AG09309 (cell line): ENCODE measurements at regions not wholly inside any gene's neighbourhood (a gene's known extent, or its start where the extent isn't known, plus 50 kb on each side); places are given as distances from the start of the nearest gene placed in this dataset.
A peak's percentile ranks its signal among the peaks of the same experiment; 100 is the strongest.

Source experiments
- DNase-seq: peaks from one replicate; pipeline ENCODE4 v3.0.0-alpha.2; 2010; ENCODE audit warnings: low read depth
- H3K4me3 ChIP-seq: 2 replicates; pipeline ENCODE4 v1.5.1; 2011; ENCODE audit warnings: mild to moderate bottlenecking, low read depth, low read length, moderate library complexity; ENCODE audit not compliant: control insufficient read depth
- TF ChIP-seq, protein P1 (sequence below): IDR thresholded peaks from 2 replicates; pipeline ENCODE4 v1.5.1; 2011; ENCODE audit warnings: mild to moderate bottlenecking, low read depth, low read length, inconsistent platforms; ENCODE audit not compliant: insufficient read depth, control insufficient read depth; ENCODE audit errors: missing control alignments

- DNase-seq = no peak
These were observed 400.7 kb upstream of the MKI67 start for GRCh38 chr10:128526791-128527375.

DNA sequence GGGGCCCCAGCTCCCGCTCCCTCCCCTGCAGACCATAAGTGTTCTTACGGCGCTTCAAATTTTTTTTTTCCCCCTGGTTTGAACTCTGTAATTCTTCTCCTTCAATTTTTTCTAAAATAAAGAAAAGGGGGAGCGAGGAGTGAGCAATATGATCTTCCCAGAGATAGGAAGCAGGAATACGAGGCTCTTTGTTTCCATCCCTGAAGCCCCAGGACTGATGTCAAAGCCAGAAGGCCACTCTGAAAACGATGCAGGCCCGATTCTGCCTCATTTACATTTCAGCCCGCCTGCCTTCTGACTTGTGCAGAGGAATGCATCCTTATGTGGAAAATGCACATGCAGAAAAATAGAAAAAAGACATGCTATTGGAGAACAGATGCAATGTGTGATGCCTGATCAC lies 401.5 kb upstream of the MKI67 start:
- TF ChIP-seq, protein P1, sequence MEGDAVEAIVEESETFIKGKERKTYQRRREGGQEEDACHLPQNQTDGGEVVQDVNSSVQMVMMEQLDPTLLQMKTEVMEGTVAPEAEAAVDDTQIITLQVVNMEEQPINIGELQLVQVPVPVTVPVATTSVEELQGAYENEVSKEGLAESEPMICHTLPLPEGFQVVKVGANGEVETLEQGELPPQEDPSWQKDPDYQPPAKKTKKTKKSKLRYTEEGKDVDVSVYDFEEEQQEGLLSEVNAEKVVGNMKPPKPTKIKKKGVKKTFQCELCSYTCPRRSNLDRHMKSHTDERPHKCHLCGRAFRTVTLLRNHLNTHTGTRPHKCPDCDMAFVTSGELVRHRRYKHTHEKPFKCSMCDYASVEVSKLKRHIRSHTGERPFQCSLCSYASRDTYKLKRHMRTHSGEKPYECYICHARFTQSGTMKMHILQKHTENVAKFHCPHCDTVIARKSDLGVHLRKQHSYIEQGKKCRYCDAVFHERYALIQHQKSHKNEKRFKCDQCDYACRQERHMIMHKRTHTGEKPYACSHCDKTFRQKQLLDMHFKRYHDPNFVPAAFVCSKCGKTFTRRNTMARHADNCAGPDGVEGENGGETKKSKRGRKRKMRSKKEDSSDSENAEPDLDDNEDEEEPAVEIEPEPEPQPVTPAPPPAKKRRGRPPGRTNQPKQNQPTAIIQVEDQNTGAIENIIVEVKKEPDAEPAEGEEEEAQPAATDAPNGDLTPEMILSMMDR = no peak
- H3K4me3 ChIP-seq = no peak overlapping the region
- no peak for DNase-seq

More at GRCh38 chr10:128526791-128527375, 400.7 kb upstream of the MKI67 start:
- H3K4me3 ChIP-seq = no peak overlapping the region
- TF ChIP-seq, protein P1 = no peak

DNA sequence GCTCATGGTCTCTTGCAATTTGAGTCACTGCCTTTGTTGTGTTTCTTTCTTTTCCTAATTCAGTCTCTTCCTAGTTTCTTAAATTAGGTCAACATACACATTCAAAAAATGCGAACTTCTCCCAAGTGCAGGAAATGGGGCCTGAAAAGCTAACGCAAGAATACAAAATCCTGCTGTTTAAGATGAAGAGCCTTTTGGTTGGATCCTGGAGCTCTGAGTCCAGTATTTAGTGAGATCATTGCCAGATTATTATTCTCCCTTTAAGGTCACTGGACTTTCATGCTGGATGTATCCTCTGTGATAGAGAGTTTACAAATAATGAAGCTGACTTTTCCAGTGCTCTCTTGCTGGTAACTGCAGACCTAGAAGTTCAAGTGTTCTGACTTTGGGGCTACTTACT lies 401.9 kb upstream of the MKI67 start:
- no peak for DNase-seq
- no peak overlapping the region for H3K4me3 ChIP-seq
- TF ChIP-seq, protein P1 = no peak

DNA sequence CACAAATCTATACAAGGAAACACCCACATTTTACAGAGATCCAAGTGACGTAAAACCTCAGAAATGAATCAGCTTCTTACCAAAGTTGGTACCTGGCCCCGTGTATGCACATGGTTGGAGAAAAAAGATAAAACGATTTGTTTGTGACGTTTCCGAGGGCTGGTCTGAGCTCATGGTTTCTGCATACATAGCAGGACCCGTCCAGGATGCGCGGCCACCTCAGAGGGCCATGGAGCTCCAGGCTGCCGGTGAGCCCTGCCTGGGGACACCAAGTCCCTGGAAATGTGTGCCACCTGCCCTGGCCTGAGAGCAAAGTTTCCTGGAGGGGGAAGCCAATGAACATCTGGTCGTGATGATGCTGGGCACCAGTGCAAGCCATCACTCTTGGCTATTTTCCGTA lies 402.6 kb upstream of the MKI67 start:
- TF ChIP-seq, protein P1 = no peak
- no peak for DNase-seq
- no peak overlapping the region for H3K4me3 ChIP-seq

- TF ChIP-seq, protein P1 = no peak
- H3K4me3 ChIP-seq = no peak overlapping the region
- no peak for DNase-seq
These were observed 403.0 kb upstream of the MKI67 start for GRCh38 chr10:128529225-128529624.

- H3K4me3 ChIP-seq = no peak overlapping the region
- TF ChIP-seq, protein P1 = peak; percentile 13
- DNase-seq = no peak
These were observed 404.1 kb upstream of the MKI67 start for GRCh38 chr10:128530301-128530700.
